Activated B cell treated with CpG ODN at 0.5 μM for 24 hours (primary cell): ENCODE measurements at regions not wholly inside any gene's neighbourhood (a gene's known extent, or its start where the extent isn't known, plus 50 kb on each side); places are given as distances from the start of the nearest gene placed in this dataset.

ENCODE experiments used
- ATAC-seq: fragments of 200-7000 bp; cut with Tn5 transposase; one replicate; pipeline ENCODE4 v1.10.0; 2021; ENCODE audit warnings: low read depth, mild to moderate bottlenecking, moderate library complexity
- CTCF ChIA-PET: fragments of 350-600 bp; sonication (Branson Sonifier 250); formaldehyde crosslinking; loops from one replicate; lab custom pipeline; 2021; ENCODE audit warnings: antibody characterized with exemption; lab: Charles Lee
- POLR2A ChIA-PET: fragments of 350-600 bp; sonication (Branson Sonifier 250); formaldehyde crosslinking; loops from one replicate; lab custom pipeline; 2021; ENCODE audit warnings: antibody characterized with exemption; lab: Charles Lee
- DNase-seq: peaks from one replicate; pipeline ENCODE4 v3.0.0; 2022
- H3K27ac Mint-ChIP-seq: one replicate; pipeline ENCODE4 v1.8.0; 2020; ENCODE audit warnings: mixed read lengths
- H3K27me3 Mint-ChIP-seq: one replicate; pipeline ENCODE4 v1.8.0; 2021; ENCODE audit warnings: mixed read lengths
- H3K36me3 Mint-ChIP-seq: one replicate; pipeline ENCODE4 v1.8.0; 2021; ENCODE audit warnings: low read depth, mixed read lengths
- H3K4me1 Mint-ChIP-seq: one replicate; pipeline ENCODE4 v1.8.0; 2021; ENCODE audit warnings: mixed read lengths
- H3K4me3 Mint-ChIP-seq: one replicate; pipeline ENCODE4 v1.8.0; 2020; ENCODE audit warnings: mild to moderate bottlenecking, mixed read lengths
- H3K9me3 Mint-ChIP-seq: one replicate; pipeline ENCODE4 v1.8.0; 2020; ENCODE audit warnings: mixed read lengths
- intact Hi-C: fragments of 100-400 bp; cut with micrococcal nuclease; formaldehyde crosslinking; loops from one replicate; pipeline ENCODE4 v1.15.1; 2024
- TF ChIP-seq, protein P1 (sequence below): fragments of 200-600 bp; IDR thresholded peaks from one replicate; pipeline ENCODE4 v1.8.0; 2022; ENCODE audit warnings: antibody characterized with exemption, mild to moderate bottlenecking

- CTCF ChIA-PET: no interaction called here
- Mint-ChIP-seq H3K36me3 (no peaks in the 10 kb centered on the region), H3K9me3 (peaks cover 3% of the 10 kb centered on the region), H3K4me1 (no peaks in the 10 kb centered on the region), H3K27ac (no peak overlapping the region), H3K27me3 (no peaks in the 10 kb centered on the region), H3K4me3 (no peak overlapping the region)
- no peak for ATAC-seq
- intact Hi-C loops: no loop called here
- no peak for DNase-seq
- TF ChIP-seq, protein P1, sequence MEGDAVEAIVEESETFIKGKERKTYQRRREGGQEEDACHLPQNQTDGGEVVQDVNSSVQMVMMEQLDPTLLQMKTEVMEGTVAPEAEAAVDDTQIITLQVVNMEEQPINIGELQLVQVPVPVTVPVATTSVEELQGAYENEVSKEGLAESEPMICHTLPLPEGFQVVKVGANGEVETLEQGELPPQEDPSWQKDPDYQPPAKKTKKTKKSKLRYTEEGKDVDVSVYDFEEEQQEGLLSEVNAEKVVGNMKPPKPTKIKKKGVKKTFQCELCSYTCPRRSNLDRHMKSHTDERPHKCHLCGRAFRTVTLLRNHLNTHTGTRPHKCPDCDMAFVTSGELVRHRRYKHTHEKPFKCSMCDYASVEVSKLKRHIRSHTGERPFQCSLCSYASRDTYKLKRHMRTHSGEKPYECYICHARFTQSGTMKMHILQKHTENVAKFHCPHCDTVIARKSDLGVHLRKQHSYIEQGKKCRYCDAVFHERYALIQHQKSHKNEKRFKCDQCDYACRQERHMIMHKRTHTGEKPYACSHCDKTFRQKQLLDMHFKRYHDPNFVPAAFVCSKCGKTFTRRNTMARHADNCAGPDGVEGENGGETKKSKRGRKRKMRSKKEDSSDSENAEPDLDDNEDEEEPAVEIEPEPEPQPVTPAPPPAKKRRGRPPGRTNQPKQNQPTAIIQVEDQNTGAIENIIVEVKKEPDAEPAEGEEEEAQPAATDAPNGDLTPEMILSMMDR: no peak
- POLR2A ChIA-PET: no interaction called here
These were observed 446.2 kb upstream of the CHORDC1 start for GRCh38 chr11:90669094-90669493.

DNA sequence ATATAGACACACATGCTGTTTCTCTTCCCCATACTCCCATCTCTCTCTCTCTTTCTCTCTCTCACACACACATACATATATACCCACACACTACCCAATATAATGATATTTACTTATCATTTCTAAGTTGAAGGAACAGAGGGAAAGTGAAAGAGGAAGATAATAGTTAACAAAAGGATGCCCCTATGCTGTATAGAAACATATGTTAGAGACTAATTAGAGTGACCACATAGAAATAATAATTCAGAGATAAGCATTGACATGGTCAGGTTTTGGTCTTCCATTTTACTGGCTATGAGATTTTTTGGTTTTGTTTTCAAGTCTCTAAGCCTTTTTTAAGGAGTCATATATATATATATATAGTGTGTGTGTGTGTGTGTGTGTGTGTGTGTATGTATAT lies 445.7 kb upstream of the CHORDC1 start:
- intact Hi-C loops: no loop called here
- TF ChIP-seq, protein P1: no peak
- Mint-ChIP-seq H3K4me1 (no peaks in the 10 kb centered on the region), H3K27ac (no peak overlapping the region), H3K36me3 (no peaks in the 10 kb centered on the region), H3K4me3 (no peak overlapping the region), H3K27me3 (no peaks in the 10 kb centered on the region), H3K9me3 (peaks cover 3% of the 10 kb centered on the region)
- no peak for ATAC-seq
- ChIA-PET POLR2A (no interaction called here), CTCF (no interaction called here)
- no peak for DNase-seq

- no peak overlapping the region for H3K27ac Mint-ChIP-seq
- ChIA-PET POLR2A (no interaction called here), CTCF (no interaction called here)
- H3K4me1 Mint-ChIP-seq: no peaks in the 10 kb centered on the region
- no peaks in the 10 kb centered on the region for H3K36me3 Mint-ChIP-seq
- TF ChIP-seq, protein P1: no peak
- ATAC-seq (no peak), DNase-seq (no peak)
- no peak overlapping the region for H3K4me3 Mint-ChIP-seq
- peaks cover 5% of the 10 kb centered on the region for H3K9me3 Mint-ChIP-seq
- H3K27me3 Mint-ChIP-seq: no peaks in the 10 kb centered on the region
- intact Hi-C loops: no loop called here
These were observed 438.4 kb upstream of the CHORDC1 start for GRCh38 chr11:90661233-90661632.

DNA sequence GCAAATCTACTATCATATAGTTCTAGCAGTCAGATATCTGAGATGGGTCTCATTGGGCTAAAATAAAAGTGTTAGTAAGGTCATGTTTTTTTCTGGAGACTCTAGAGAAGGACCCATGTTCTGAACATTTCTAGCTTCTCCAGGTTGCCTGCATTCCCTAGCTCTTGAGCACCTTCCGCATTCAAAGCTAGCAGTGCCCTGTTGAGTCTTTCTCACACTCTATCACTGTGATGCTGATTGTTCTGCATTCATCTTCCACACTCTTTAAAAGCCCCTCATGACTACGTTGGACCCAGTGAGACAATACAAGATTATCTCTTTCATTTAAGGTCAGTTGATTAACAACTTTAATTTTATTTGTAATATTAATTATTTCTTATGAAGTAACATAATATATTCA lies 433.3 kb upstream of the CHORDC1 start:
- ChIA-PET POLR2A (no interaction called here), CTCF (no interaction called here)
- peaks cover 2% of the 10 kb centered on the region for H3K9me3 Mint-ChIP-seq
- no peaks in the 10 kb centered on the region for H3K4me1 Mint-ChIP-seq
- H3K27ac Mint-ChIP-seq: no peak overlapping the region
- no peak overlapping the region for H3K4me3 Mint-ChIP-seq
- TF ChIP-seq, protein P1: no peak
- no peaks in the 10 kb centered on the region for H3K36me3 Mint-ChIP-seq
- DNase-seq (no peak), ATAC-seq (no peak)
- no peaks in the 10 kb centered on the region for H3K27me3 Mint-ChIP-seq
- intact Hi-C loops: no loop called here

- Mint-ChIP-seq H3K27ac (no peak overlapping the region), H3K36me3 (no peaks in the 10 kb centered on the region), H3K9me3 (no peaks in the 10 kb centered on the region), H3K4me3 (no peak overlapping the region), H3K4me1 (no peaks in the 10 kb centered on the region), H3K27me3 (no peaks in the 10 kb centered on the region)
- TF ChIP-seq, protein P1: no peak
- POLR2A ChIA-PET: no interaction called here
- CTCF ChIA-PET: no interaction called here
- intact Hi-C loops: no loop called here
- DNase-seq: no peak
- ATAC-seq: no peak
These were observed 427.3 kb upstream of the CHORDC1 start for GRCh38 chr11:90650153-90650552.
